OCI-LY7 (cell line): ENCODE measurements at regions not wholly inside any gene's neighbourhood (a gene's known extent, or its start where the extent isn't known, plus 50 kb on each side); places are given as distances from the start of the nearest gene placed in this dataset.
A peak's percentile ranks its signal among the peaks of the same experiment; 100 is the strongest.

Source experiments
- BruUV-seq: library from RNA; stranded (reverse); fragments of 400-500 nt; replicated peaks from 2 replicates; lab custom pipeline; 2021; lab: Mats Ljungman, UMichigan
- CTCF ChIA-PET: fragments of 300-600 bp; sonication (Branson Sonifier 250); formaldehyde crosslinking; loops from one replicate; lab custom pipeline; 2022; ENCODE audit warnings: antibody characterized with exemption; ENCODE audit not compliant: unreplicated experiment; lab: Charles Lee
- POLR2A ChIA-PET: fragments of 300-600 bp; sonication (Branson Sonifier 250); formaldehyde crosslinking; loops from one replicate; lab custom pipeline; 2022; ENCODE audit warnings: antibody characterized with exemption; lab: Charles Lee
- DNase-seq: peaks from one replicate; pipeline ENCODE4 v3.0.0-alpha.2; 2015; ENCODE audit warnings: low spot score
- H2AFZ ChIP-seq: fragments of 200-600 bp; sonication (generic), shearing (Covaris generic); 2 replicates; pipeline ENCODE4 v1.6.1; 2014; ENCODE audit warnings: mild to moderate bottlenecking, antibody characterized with exemption, low read length, moderate library complexity
- H3K27ac ChIP-seq: fragments of 200-600 bp; sonication (generic); 2 replicates; pipeline ENCODE4 v1.5.1; 2014; ENCODE audit warnings: mixed run types, low read depth, mild to moderate bottlenecking, moderate library complexity, low read length, inconsistent platforms; ENCODE audit not compliant: poor library complexity, severe bottlenecking
- H3K36me3 ChIP-seq: fragments of 200-600 bp; sonication (generic); 2 replicates; pipeline ENCODE4 v1.6.1; 2014; ENCODE audit warnings: mild to moderate bottlenecking, antibody characterized with exemption, low read length, moderate library complexity, mixed read lengths; ENCODE audit not compliant: insufficient read depth
- H3K4me1 ChIP-seq: fragments of 200-600 bp; sonication (generic); 2 replicates; pipeline ENCODE4 v1.5.1; 2014; ENCODE audit warnings: mild to moderate bottlenecking, low read length; ENCODE audit not compliant: insufficient read depth, poor library complexity, severe bottlenecking
- H3K4me2 ChIP-seq: fragments of 200-600 bp; sonication (generic); 2 replicates; pipeline ENCODE4 v1.6.1; 2014; ENCODE audit warnings: mild to moderate bottlenecking, low read length
- H3K4me3 ChIP-seq: fragments of 200-600 bp; sonication (generic); 2 replicates; pipeline ENCODE4 v1.5.1; 2014; ENCODE audit warnings: mild to moderate bottlenecking, low read depth, low read length; ENCODE audit not compliant: poor library complexity, severe bottlenecking
- H3K79me2 ChIP-seq: fragments of 200-600 bp; sonication (generic); 2 replicates; pipeline ENCODE4 v1.6.1; 2016; ENCODE audit warnings: low read depth, mild to moderate bottlenecking, low read length, moderate library complexity, mixed read lengths; ENCODE audit not compliant: insufficient read depth
- H3K9me2 ChIP-seq: fragments of 200-600 bp; sonication (generic); 2 replicates; pipeline ENCODE4 v1.6.1; 2016; ENCODE audit warnings: mild to moderate bottlenecking, low read length, mixed read lengths; ENCODE audit not compliant: insufficient read depth
- H3K9me3 ChIP-seq: fragments of 200-600 bp; sonication (generic); 2 replicates; pipeline ENCODE4 v1.6.1; 2014; ENCODE audit warnings: mild to moderate bottlenecking, mixed run types, low read length, mixed read lengths
- H4K20me1 ChIP-seq: fragments of 200-600 bp; sonication (generic); 2 replicates; pipeline ENCODE4 v1.6.1; 2014; ENCODE audit warnings: mild to moderate bottlenecking, antibody characterized with exemption, low read length, moderate library complexity, mixed read lengths; ENCODE audit not compliant: insufficient read depth
- EZH2phosphoT487 ChIP-seq: fragments of 200-600 bp; sonication (generic); IDR thresholded peaks from 2 replicates; pipeline ENCODE4 v1.6.1; 2018; ENCODE audit warnings: low read depth, borderline replicate concordance, mild to moderate bottlenecking, mixed run types, antibody characterized with exemption, low read length, moderate library complexity, mixed read lengths
- intact Hi-C: fragments of 100-400 bp; cut with micrococcal nuclease; formaldehyde crosslinking; loops from one replicate; pipeline ENCODE4 v1.10.0; 2022; ENCODE audit not compliant: unreplicated experiment
- TF ChIP-seq, protein P1 (sequence below): fragments of 200-600 bp; sonication (generic); conservative IDR thresholded peaks from 2 replicates; pipeline ENCODE4 v1.5.1; 2014; ENCODE audit warnings: mild to moderate bottlenecking, antibody characterized with exemption, low read length, moderate library complexity, mixed read lengths

GRCh38 chr9:110143950-110144545, 63.9 kb downstream of the C9orf152 start:
- no peaks in the 10 kb centered on the region for H4K20me1 ChIP-seq
- H3K4me3 ChIP-seq, result peak overlapping the region; percentile 50
- peaks cover 39% of the 10 kb centered on the region for H3K36me3 ChIP-seq
- CTCF ChIA-PET, result interaction anchor here (0.5 to 4.6 kb wide), 13 partner anchors 8 to 242 kb away, joined by 3 to 37 read pairs (median 4); no protein-coding TSS in a partner anchor
- intact Hi-C loops, result loop anchor here (1.0 to 2.0 kb wide), 9 partner anchors 15 to 241 kb away; no protein-coding TSS in a partner anchor
- peak overlapping the region; percentile 71 for H3K4me2 ChIP-seq
- POLR2A ChIA-PET, result interaction anchor here (0.6 to 4.7 kb wide), 29 partner anchors 8 to 284 kb away, joined by 3 to 126 read pairs (median 5); no protein-coding TSS in a partner anchor
- no peaks in the 10 kb centered on the region for H3K9me2 ChIP-seq
- H2AFZ ChIP-seq, result no peak overlapping the region
- no peaks in the 10 kb centered on the region for H3K9me3 ChIP-seq
- TF ChIP-seq, protein P1, sequence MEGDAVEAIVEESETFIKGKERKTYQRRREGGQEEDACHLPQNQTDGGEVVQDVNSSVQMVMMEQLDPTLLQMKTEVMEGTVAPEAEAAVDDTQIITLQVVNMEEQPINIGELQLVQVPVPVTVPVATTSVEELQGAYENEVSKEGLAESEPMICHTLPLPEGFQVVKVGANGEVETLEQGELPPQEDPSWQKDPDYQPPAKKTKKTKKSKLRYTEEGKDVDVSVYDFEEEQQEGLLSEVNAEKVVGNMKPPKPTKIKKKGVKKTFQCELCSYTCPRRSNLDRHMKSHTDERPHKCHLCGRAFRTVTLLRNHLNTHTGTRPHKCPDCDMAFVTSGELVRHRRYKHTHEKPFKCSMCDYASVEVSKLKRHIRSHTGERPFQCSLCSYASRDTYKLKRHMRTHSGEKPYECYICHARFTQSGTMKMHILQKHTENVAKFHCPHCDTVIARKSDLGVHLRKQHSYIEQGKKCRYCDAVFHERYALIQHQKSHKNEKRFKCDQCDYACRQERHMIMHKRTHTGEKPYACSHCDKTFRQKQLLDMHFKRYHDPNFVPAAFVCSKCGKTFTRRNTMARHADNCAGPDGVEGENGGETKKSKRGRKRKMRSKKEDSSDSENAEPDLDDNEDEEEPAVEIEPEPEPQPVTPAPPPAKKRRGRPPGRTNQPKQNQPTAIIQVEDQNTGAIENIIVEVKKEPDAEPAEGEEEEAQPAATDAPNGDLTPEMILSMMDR, result peak; percentile 54; the same call in 1 of the 2 replicates
- TF ChIP-seq EZH2phosphoT487, result no peak
- peaks cover 89% of the 10 kb centered on the region for H3K79me2 ChIP-seq
- no TSS peak for BruUV-seq
- H3K4me1 ChIP-seq, result peaks cover 83% of the 10 kb centered on the region
- peak overlapping the region; percentile 97 for H3K27ac ChIP-seq
- peak; percentile 87 for DNase-seq

DNA sequence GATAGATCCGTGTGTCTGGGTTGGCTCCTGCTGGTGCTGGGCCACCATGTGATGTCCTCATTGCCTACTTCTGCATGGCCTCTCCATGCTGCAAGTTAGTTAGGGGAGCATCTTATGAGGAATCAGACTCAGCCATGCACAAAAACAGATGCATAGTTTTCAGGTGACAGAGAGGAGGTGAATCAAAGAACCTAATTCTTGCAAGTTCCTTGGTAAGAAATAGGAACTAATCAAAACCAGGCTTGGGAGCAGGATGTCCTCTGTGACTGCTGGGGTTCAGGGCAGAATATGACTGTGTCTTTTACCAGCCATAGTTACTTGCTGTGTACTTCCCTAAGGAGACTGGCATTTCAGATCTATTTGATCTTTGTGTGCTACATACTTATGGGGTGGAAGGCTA, 61.6 kb downstream of the C9orf152 start:
- H3K4me1 ChIP-seq, result peaks cover 85% of the 10 kb centered on the region
- peaks cover 89% of the 10 kb centered on the region for H3K79me2 ChIP-seq
- peak overlapping the region; percentile 97 for H3K27ac ChIP-seq
- BruUV-seq, result no TSS peak
- intact Hi-C loops, result no loop called here
- no peaks in the 10 kb centered on the region for H4K20me1 ChIP-seq
- H2AFZ ChIP-seq, result no peak overlapping the region
- H3K4me3 ChIP-seq, result peak overlapping the region; percentile 36
- peaks cover 38% of the 10 kb centered on the region for H3K36me3 ChIP-seq
- CTCF ChIA-PET, result no interaction called here
- POLR2A ChIA-PET, result interaction anchor here (0.6 to 6.3 kb wide), 11 partner anchors 11 to 239 kb away, joined by 3 to 133 read pairs (median 31); no protein-coding TSS in a partner anchor
- peak overlapping the region; percentile 74 for H3K4me2 ChIP-seq
- H3K9me3 ChIP-seq, result no peaks in the 10 kb centered on the region; the same call in 1 of the 2 replicates
- peak; percentile 58 for DNase-seq
- H3K9me2 ChIP-seq, result no peaks in the 10 kb centered on the region
- TF ChIP-seq, protein P1, result no peak
- TF ChIP-seq EZH2phosphoT487, result no peak

DNA sequence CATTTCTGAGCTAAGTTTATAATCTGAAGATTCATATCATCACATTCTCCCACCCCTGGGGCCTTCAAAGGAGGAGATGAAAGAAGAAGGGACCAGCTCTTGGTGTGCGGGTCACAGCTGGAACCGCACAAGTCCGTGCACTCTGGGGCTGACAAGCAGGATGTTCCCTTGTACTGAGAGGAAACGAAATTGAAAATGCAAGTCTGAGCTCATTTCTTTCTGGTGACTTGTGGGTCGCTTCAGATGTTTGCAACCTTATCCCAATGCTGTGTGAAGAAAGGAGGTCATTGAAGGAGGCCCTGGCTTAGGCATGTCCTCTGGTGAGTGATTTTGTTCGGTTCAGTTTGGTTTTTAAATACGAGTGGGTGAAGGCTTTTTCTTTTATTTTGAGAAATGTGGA, 59.6 kb downstream of the C9orf152 start:
- Histone ChIP-seq H3K36me3 (peaks cover 46% of the 10 kb centered on the region), H3K4me3 (peak overlapping the region; percentile 79), H3K27ac (peak overlapping the region; percentile 97), H3K4me1 (peaks cover 85% of the 10 kb centered on the region), H3K9me3 (no peaks in the 10 kb centered on the region; the same call in 1 of the 2 replicates), H3K79me2 (peaks cover 94% of the 10 kb centered on the region), H4K20me1 (peaks cover 5% of the 10 kb centered on the region; the same call in 1 of the 2 replicates), H3K9me2 (no peaks in the 10 kb centered on the region), H3K4me2 (peak overlapping the region; percentile 74), H2AFZ (no peak overlapping the region)
- peak; percentile 89 for DNase-seq
- CTCF ChIA-PET, result interaction anchor here (0.5 to 1.7 kb wide), 14 partner anchors 19 to 269 kb away, joined by 3 to 7 read pairs (median 3); no protein-coding TSS in a partner anchor
- POLR2A ChIA-PET, result interaction anchor here (0.6 to 8.6 kb wide), 21 partner anchors 9 to 1744 kb away, joined by 3 to 215 read pairs (median 7); no protein-coding TSS in a partner anchor
- intact Hi-C loops, result loop anchor here (1.0 to 2.0 kb wide), 3 partner anchors 48 to 230 kb away; no protein-coding TSS in a partner anchor
- no TSS peak for BruUV-seq
- TF ChIP-seq, protein P1, result no peak
- no peak for TF ChIP-seq EZH2phosphoT487
